ENCODE measurements at regions not wholly inside any gene's neighbourhood (a gene's known extent, or its start where the extent isn't known, plus 50 kb on each side); places are given as distances from the start of the nearest gene placed in this dataset.
"Not testable (repeated sequence)": the region's sequence is repeated elsewhere in the genome, so short reads cannot be mapped to it uniquely, and the experiment has no call there.

DNA sequence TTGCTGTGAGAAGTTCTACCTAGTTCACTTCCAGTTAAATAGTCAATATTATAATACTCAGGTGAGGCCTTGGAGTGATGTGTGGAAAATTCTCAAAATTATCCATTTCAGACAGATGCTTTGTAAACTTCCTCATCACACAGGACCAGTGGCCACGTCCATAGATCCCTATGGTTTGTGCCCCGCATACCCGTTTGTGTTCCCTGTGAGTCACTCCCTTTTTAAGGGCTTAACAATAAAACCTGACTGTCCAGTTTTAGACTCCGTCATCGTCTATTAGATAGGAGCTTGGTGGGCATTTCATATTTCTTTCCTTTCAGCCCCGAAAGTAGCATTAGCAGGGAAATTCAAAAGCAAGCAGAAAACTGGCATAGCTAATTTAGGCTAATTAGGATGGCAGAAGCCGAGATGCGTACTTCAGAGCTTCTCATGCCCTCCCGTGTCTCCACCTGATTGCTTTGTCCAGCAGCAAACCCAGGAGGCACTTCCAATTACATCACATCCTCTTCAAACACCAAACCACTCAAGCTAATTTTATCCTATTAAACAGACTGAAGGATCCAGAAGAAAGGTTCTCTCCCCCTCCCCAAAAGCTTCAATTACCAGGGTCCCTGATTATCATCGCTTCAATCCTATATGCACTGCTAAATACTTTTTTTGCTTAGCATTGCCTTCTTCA lies 186.6 kb upstream of the OTX2 start:
- DNase-seq (ENCODE audit: low spot score) = no peak

DNA sequence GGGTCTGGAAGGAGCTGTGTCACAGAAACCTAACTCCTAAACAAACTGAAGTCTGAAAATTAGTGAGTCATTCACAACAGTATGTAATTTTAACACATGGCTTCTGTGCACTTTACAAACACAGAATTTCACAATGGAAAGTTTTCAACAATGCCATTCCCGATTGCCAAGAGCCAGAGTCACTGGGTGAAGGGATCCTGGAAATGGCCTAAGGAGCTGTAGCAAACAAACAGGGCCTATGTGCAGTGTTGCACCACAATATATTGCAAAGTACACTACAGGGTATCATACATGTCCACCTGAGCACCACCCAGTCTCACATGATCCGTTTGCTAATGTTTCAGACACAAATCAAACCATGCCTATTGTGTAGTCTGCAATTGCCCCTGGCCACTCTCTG lies 184.7 kb upstream of the OTX2 start:
- no peak for DNase-seq (ENCODE audit: low spot score)

GRCh38 chr14:56992332-56992820 lies 182.1 kb upstream of the OTX2 start:
- DNase-seq (ENCODE audit: low spot score) = no peak

- not testable (repeated sequence) for DNase-seq (ENCODE audit: low spot score)
These were observed 180.8 kb upstream of the OTX2 start for GRCh38 chr14:56990991-56991627.

DNA sequence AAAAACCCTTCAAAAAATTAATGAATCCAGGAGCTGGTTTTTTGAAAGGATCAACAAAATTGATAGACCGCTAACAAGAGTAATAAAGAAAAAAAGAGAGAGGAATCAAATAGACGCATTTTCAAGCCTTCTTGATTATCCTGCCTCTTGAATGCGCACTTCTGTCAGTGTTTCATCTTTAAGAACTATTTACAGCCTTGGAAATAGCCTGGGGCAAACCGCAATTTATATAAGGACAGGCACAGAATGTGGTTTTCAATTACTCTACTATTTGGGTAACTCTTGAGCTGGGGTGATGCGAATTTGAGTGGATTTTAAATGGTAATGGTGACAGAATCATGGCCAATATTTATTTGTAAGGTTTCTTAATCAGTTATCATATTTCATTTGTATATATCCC lies 179.1 kb upstream of the OTX2 start:
- no peak for DNase-seq (ENCODE audit: low spot score)

GRCh38 chr14:56979936-56980335 lies 169.7 kb upstream of the OTX2 start:
- DNase-seq (ENCODE audit: low spot score) = no peak

- no peak for DNase-seq (ENCODE audit: low spot score)
These were observed 165.9 kb upstream of the OTX2 start for GRCh38 chr14:56976211-56976610.

DNA sequence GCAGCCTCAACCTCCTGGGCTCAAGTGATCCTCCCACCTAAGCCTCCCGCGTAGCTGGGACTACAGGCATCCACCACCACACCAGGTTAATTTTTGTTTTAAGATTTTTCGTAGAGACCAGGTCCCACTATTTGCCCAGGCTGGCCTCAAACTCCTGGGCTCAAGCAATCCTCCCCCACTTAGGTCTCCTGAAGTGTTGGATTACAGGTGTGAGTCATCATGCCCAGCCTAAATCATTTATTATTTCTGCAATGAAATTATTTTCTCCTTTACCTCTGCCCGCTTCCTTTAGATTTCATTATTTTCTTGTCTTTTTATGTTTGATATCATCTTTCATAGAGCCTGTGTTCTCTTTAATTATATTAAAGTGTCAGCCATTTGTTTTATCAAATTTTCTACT lies 165.2 kb upstream of the OTX2 start:
- DNase-seq (ENCODE audit: low spot score) = no peak

- DNase-seq (ENCODE audit: low spot score) = no peak
These were observed 162.7 kb upstream of the OTX2 start for GRCh38 chr14:56972948-56973347.

GRCh38 chr14:56964895-56965294 lies 154.6 kb upstream of the OTX2 start:
- no peak for DNase-seq (ENCODE audit: low spot score)

- DNase-seq (ENCODE audit: low spot score) = no peak
These were observed 153.1 kb upstream of the OTX2 start for GRCh38 chr14:56963381-56963780.

DNA sequence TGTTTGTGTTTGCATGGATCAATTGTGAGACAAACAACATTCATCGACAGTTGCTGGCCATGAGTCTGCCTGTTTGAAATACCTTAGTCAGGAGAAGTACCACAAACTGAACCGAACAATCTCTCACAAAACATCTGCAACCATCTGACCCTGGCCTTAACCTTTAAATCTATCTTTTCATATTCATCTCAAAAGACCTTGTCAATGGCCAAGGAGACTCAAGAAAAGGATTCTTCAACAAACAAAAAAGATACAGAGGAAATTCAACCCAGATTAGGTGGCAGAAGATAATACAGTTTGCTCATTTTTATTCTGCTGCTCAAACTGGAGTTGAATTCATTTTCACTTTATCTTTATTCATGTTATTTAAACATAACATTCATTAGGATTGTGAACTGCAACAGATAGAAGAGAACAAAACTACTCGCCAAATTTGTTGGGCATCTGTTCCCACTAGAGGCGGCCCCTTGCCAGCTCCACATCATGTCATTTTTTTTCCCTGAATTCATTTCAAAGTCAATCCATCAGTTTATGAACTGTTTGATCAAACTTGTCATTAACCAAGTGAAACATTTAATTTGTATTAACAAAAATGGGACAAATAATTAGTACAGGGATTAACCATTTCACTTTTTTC lies 152.3 kb upstream of the OTX2 start:
- no peak for DNase-seq (ENCODE audit: low spot score)

DNA sequence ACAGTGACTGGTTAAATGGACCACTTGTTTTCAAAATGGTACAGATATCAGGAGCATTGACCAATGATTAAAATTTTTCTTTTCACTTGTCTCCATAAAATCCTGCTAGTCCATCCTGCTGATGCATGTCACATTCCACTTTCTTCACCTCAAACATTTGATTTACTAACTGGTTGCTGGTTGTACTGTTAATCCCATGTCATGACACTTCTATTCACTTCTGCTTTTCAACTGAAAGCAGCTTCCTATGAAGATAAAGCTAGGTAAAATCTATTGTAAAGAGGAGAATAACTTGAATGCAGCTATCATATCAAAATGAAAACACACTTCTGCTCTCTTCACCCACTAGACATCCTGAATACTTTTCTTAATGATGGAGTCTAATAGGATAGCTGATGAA lies 149.6 kb upstream of the OTX2 start:
- no peak for DNase-seq (ENCODE audit: low spot score)

DNA sequence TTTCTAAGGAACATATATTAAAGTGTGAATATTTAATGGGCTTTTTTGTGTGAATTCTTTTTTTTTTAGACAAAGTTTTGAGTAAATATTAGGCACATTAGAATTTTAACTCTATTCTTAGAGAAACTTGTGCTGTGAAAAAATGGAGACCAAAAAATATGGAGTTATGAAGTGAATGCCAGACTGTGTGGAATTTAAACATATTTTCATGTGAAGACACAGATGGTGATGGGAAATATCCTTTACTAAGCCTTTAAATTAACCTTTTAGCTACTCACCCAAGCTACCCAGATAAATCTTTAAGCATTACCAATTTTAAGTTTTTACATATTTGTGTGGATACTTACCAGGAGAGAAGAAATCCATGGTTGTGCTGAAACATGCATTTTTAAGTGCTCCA lies 148.8 kb upstream of the OTX2 start:
- no peak for DNase-seq (ENCODE audit: low spot score)

- no peak for DNase-seq (ENCODE audit: low spot score)
These were observed 145.9 kb upstream of the OTX2 start for GRCh38 chr14:56956182-56956581.

DNA sequence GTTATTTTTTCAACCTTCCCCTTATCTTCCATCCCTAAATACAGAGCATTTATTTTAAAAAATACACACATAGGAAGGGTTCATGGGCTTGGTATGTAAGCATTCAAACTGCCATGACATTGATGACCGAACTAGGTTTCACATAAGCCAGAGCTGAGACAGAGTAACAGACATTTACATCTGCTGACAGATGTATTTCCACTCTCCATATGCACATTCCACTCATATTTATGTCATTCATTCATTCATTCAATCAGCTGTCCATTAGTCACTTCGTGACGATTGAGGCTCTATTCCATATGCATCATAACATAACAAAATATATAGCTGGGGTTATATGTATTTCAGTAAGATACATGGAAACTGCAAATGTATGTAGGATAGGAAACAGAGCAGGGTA lies 145.5 kb upstream of the OTX2 start:
- no peak for DNase-seq (ENCODE audit: low spot score)

DNA sequence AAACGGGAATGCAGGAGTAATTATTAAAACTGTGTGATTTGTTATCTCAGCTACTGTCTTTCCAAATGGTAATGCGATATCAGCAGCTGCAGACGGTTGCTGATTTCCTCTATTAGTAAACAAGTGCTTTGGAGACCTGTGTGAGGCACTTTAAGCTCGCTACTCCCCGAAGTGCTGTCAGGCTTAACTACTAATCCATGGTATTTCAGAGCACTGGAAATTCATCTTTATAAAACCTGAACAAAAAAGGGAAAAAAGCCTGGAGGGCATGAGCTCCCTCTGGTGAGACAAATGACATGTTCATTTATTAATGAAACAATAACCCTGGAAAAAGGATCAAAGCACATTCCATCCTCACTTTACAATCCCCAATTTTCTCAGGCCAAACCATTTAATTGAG lies 143.6 kb upstream of the OTX2 start:
- no peak for DNase-seq (ENCODE audit: low spot score)

- no peak for DNase-seq (ENCODE audit: low spot score)
These were observed 142.6 kb upstream of the OTX2 start for GRCh38 chr14:56952766-56953473.

- DNase-seq (ENCODE audit: low spot score) = peak; percentile 58
These were observed 139.5 kb upstream of the OTX2 start for GRCh38 chr14:56949828-56950227.

GRCh38 chr14:56945291-56945690 lies 135.0 kb upstream of the OTX2 start:
- DNase-seq (ENCODE audit: low spot score) = no peak

GRCh38 chr14:56944397-56944796 lies 134.1 kb upstream of the OTX2 start:
- DNase-seq (ENCODE audit: low spot score) = no peak

GRCh38 chr14:56933446-56933845 lies 123.2 kb upstream of the OTX2 start:
- DNase-seq (ENCODE audit: low spot score) = no peak

Measured in LoVo (cell line).